Fibroblast of skin of back (primary cell): ENCODE measurements at regions not wholly inside any gene's neighbourhood (a gene's known extent, or its start where the extent isn't known, plus 50 kb on each side); places are given as distances from the start of the nearest gene placed in this dataset.

Experiments
- DNase-seq: peaks from one replicate; pipeline ENCODE4 v3.0.0-alpha.2; 2013

DNA sequence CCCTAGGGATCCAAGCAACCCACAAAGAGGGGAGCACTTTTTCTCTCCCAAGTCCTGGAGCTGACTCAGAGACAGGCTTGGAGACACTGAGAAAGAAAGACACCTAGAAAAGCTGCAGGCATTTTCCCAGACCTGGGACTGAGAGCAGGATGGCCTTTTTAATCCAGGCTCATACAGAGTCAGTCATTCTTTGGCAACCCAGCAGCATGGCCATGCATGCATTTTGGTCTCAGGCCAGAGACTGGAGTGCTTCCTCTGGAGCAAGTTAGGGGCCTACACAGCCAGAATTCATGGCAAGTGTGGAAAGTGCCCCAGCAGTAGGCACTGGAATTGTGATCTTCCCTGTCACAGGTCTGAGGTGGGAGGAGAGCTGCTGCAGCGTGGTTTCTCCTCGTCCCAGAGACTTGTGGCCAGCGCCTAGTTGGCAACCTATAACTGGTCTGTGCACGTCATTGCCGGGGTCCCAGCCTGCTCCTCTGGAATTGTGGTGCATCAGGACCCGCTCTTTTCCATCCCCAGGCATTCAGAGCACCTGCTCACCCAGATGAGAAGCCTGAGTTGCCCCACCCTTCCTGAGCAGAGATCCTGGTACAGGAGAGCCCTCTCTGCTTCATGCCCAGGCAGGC, 231.9 kb upstream of the RAB6C start:
- DNase-seq, result no peak

DNA sequence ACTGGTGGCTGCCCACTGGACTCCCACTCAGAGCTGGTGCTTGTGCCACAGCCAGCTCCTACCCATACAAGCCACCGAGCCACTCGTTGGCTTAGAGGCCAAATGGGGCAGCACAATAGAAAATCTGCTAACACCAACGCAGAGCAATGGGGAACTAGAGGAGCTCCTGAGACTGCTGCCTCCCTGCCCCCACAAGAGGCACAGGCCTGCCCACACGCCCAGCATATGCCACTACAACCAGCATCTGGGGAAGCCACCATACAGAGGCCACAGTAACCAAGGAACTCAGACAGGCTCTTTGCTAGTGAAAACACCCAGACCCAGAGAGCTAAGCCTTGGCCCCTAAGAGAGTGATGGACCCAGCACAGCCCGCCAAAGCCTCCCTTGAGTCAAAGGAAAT, 231.2 kb upstream of the RAB6C start:
- no peak for DNase-seq

DNA sequence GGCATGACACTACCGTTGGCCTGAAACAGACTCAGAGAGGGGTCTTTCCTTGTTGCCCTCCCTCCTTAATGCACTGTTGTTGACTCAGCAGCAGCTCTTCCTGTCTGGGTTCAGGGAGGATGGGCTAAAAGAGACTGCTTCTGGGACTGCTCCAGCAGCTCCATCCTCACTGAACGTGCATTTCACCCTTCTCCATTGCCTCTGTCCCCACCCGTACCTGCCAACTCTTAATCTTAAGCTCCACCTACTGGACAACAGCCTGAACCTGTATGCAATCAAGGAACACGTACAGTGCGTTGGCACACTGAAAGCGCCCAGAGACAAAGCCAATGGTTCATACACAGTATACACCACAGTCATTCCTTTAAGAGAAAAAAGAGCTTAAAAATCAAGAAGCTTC, 230.8 kb upstream of the RAB6C start:
- no peak for DNase-seq

DNA sequence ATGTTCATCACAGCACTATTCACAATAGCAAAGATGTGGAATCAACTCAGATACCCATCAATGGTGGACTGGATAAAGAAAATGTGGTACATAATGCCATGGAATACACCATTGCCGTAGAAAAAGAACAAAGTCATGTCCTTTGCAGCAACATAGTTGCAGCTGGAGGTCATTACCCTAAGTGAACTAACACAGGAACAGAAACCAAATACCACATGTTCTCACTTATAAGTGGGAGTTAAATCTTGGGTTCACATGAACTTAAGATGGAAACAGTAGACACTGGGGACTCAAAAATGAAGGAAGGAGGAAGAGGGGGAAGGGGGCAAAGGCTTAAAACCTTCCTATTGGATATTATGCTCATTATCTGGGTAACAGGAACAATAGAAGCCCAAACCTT, 228.1 kb upstream of the RAB6C start:
- DNase-seq, result no peak

DNA sequence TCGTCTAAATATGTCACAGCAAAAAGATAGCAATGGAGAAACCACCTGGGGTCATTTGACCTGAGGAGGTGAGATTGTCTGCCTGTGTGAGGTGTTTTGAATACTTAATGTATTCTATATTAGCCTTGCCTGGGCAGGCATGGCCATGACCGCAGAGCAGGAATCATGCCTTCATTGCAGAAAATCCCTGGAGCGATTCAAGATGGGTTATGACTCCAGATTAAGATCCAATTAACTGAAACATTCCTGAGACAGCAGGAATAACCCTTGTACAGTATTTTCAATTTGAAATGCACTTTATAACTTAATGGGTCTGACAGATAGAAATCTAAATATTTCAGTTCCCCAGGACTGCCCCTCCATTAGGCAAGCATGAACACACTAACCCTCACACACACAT, 227.3 kb upstream of the RAB6C start:
- DNase-seq, result no peak

DNA sequence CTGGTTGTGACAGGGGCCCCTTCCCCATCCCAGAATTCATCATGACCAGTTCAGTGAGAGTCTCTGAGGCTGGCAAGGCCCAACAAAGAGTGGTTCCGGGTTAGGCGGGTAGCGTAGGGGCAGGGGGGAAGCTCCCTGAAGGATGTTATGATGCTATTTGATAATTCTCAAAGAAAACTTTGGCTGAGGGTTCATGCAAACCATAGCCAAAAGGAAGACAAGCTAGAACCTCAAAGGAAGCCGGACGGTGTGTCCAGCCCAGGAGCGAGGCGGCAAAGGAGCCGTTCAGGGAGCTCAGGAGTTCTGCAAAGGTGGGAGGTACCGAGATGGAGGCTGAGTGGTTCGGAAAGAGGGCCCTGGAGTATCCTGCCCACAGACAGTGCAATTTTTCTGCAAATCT, 226.8 kb upstream of the RAB6C start:
- no peak for DNase-seq

DNA sequence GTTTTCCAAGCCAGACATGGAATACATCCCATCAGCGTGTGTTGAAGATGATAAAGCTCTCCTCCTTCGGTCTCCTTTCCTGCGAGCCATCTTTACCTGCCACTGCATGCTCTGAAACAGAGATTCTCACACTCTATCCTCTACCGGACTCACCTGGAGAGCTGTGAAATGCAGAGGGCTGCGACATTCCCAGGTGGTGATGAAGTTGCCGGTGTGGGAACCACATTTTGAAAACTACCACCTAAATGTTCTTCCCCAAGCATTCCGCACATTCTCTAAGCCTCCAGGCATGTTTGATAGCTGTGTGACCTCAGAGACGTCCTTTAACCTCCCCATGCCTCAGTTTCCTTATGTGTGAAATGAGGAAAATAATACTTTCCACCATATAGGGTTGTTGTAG, 226.2 kb upstream of the RAB6C start:
- DNase-seq, result no peak

DNA sequence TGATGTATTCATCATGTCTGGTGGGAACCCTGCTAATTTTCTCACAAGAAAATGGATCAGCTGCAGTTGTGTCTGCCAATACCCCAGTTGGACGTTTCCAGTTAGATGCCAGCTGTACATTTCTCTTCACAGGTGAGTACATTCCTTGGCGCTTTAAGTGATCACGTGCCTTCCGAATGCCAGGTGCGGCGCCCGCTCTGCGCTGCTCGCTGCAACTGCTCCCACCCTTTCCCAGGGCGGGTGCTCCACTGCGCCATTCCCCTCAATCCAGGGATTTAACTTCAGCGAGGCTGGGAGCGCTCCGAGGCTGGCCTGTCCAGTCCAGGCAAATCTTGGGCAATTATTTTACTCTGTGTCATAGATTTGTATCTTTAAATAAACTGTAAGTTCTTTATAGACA, 225.0 kb upstream of the RAB6C start:
- DNase-seq, result no peak

DNA sequence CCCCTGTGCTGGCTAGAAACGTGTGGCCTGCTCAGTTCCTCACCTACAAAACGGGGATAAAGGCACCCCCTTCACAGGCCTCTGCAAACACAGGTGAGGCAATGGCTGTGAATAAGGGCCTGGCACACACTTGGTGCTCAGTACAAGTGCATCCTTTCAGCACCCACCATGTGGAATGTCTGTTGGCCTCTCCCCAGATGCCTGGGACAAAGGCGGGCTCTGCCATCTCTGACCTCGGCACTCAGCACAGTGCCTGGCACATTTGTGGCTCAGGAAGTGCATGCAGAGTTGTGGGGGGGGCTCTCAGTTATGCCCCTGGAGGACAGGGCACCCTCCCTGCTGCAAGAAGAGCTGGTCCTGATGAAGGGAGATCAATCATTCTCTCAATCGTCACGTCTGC, 224.6 kb upstream of the RAB6C start:
- DNase-seq, result no peak

DNA sequence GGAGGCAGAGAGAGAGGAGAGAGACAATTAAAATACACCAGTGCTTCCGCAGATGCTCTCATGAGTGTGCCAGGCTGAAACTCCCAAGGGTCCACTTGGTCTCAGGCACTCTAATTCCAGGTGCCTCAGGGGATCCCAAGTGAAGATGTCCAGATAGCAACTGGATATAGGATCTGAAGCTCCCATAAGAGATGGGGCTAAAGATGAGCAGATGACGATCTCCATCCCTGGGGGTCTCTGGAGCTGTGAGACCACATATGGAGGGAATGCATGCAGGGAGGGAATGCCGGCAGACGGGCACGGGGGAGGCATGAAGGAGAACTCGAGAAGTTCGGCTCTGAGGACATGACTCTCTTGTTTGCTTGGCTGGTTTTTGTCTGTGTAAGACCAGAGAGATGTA, 223.7 kb upstream of the RAB6C start:
- DNase-seq, result no peak

DNA sequence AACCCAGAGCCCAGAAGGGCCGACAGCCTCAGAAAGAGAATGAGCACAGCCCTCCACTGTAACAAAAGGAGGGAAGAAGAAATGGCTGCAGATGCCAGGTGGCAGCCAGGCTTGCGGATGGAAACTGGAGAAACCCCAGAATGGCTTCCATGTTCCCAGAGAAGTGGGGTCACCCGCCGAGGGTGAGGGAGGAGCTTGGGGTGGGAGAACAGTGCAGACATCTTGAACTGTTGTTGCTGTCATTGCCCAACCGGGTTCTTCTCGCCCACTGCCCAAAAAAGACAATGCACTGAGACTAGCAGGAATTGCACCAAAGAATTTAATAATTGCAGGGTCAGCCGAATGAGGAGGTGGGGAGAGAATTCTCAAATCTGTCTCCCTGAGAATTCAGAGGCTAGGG, 223.2 kb upstream of the RAB6C start:
- DNase-seq, result no peak

DNA sequence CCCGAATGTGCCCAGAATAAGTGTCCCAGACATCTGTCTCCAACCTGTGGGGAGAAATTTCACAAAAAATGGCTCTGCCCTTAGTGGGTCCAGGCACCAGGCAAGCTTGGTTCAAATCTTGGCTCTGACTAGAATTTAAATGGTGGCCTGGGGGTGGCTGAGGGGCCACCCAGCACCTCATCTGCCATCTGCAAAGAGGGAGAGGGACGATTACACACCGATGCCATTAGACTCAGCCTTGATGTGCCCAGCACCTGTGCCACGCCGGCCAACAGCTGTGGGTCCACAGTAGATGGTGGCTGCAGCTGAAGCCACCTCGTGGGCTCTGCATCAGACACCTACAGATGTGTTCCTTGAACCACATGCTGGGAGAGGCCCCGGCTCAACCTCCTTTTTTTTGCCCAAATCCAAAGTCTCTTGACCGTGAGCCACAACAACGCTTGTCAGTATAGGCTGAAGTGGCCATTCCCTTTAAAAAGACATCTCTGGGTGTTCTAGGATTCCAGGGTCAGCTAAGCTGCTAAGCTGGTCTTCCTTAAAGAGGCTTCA, 222.0 kb upstream of the RAB6C start:
- no peak for DNase-seq

DNA sequence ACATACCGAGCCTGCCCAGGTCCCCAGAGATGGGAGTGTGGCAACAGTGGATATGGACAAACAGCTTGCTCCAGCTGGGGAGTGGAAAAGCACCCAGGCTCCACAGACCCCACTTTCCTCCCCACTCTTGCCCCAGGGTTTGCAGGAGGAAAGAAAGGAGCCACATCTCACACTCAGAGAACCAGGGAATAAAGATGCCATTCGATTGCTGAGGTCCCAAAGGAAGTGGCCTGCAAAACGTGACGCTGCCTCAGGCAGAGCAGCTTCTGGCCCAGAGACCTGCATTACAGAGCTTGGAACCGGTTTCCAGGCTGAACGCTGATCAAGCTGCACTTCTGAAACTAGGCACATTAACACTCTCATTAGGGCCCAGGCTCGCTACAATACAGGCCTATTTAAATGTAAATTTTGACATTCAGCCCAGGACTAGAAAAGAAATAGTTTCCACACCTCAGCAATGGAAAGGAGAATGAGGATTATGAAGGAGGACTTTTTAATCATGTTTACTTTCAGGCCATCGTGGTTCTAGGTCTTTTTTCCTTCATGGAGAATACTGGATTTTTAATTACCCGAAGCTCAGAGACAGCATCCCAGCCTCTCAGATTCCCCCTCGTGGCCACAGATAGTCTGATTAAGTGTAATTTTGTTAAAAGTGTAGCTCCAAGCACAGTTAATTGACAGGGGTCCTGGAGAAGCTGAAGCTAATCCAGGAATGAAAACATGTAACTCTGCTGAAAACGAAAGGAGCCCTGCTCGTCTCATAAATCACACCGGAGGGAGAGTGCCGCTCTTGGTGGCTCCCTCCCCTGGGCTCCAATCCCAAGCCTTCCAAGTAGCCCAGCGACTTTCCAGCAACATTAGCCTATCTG, 221.3 kb upstream of the RAB6C start:
- DNase-seq, result no peak

DNA sequence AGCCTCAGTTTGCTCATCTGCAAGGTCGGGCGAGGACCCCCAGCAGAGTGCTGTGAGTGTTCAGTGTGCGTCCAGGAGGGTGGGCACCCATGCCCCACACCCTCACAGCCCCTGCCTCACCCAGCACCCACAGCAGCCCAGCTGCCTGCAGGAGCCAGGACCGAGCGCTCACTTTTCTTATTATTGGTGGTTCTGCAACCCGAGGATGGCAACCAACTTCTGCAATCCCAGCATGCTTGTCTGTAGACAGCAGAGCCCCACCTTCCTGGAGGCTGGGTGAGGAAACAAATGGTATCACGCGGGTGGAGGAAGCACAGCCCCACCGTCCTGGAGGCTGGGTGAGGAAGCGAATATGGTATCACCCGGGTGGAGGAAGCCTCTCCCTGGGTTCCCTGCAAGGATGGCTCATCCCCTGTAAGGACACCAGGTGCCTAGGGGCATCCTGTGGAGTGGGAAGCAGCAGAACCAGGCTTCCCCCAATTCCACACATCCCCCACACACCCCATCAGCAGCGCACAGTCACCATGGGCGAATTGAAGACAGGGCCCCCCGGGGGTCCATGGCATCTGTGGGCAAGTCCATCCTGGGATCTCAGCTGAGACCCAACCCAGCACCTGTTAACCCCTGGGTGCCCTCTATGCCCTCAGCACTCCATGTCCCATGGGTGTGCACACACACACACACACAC, 220.5 kb upstream of the RAB6C start:
- no peak for DNase-seq

DNA sequence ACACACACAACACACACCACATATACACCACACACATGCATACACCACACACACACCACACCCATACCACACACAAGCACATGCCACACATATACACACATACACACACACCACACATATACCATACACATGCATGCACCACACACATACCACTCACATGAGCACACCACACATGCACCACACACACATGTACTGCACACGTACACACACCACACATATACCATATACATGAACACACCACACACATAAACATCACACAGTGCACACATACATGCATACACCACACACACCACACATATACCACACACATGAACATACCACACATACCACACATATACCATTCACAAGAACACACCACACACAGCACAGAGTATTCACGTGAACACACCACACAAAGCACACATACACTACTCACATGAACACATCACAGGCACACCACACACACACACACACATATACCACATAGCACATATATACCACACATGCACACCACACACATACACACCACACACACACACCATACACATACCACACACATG, 219.9 kb upstream of the RAB6C start:
- DNase-seq, result no peak

DNA sequence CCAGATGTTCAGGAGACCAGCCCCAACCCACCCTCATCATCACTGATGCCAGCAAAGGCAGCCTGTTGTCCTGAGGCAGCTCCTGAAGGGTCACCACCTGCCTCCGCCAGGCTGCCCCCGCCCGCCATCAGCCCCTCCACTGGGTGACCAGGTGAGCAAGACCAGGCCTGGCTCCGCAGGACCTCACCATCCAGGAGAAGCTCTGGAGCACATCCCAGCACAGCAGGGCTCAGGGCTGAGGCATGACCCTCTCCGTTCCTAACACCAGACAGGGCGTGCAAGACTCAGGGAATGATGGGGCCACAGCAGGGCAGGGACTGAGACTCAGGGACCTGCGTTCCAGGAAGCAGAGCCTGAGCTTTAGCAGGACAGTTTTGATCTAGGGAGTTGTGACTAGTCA, 218.8 kb upstream of the RAB6C start:
- no peak for DNase-seq

DNA sequence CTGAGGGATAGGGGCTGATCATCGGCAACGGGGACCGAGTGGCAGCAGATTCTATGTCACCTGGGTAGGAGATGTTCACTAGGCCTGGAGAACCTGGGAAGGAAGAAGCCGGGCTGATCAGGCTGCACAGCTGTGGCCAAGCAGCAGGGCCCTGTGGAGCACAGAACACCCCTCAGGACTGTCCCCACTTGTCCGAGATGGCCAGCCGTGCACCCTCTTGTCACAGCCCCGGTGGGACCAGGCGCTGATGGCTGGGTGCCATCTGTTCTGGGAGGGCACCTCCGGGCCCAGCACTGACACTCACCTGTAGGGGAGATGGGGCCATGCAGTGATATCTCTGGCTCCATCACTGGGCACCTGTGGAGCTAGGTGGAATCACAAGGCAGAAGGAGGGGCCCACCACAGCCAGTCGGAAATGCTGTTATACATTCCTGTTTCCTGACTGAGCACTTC, 217.9 kb upstream of the RAB6C start:
- no peak for DNase-seq

DNA sequence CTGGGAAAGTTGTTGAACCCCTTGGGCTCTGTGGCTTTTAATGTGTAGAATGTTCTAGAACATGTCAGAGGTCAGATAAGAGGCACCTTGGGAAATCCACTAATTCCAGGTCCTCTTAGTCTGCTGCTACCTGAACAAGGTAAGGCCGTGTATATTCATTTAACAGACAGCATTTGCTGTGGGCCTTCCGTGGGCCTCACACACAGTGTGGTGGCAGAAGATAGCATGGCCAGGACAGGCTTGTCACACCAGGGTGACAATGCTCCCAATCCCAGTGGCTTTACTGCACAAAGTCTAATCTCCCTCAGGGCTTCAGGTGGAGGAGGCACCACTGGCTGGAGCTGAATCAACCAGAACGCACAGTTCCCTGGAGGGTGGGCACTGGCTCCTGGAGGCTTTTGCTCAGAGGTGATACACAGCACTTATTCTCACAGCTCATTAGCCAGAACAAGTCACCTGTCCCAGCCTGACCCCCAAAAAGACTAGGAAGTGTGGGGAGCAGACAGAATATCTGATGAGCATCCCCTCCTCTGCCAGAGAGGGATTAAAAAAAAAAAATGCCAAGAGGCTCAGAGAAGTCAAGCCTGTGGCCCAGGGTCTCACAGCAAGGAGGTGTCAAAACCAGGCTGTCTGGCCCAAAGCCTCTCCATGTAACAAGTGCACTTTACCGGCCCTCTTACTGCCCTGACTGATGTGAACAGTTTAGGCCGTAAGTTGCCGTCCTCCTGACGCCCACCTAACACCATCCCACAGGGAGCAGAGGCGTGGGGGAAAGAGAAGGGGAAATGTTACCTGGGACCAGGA, 216.9 kb upstream of the RAB6C start:
- no peak for DNase-seq

DNA sequence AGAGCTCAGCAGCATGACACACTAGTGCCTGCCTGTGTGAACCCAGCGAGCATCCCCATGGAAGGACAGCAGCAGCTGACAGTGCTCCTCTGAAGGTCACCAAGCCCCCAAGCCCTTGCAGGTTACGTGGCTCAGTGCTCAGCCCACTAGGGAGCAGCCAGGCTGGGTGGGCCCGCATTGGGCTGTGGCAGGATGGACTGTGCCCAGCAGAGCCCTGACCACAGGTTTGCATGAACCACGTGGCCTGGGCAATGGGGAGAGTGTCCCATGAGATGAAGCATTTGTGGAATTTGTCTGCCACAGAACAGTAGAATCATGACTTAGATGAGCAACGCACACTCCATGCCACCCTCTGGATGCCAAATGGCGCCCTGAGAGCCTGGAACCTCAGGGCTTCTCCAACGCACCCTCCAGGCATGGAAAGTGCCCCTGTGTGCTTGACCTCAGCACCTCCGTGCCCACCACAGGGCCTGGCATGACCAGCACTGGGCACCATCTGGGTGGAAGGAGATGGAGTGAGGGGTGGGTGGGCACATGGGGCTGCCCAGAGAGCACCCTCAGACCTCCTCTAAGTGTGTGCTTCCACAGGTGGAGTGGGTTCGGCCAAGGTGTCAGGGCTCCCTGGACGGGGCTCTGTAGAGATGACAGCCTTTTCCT, 216.1 kb upstream of the RAB6C start:
- DNase-seq, result no peak

DNA sequence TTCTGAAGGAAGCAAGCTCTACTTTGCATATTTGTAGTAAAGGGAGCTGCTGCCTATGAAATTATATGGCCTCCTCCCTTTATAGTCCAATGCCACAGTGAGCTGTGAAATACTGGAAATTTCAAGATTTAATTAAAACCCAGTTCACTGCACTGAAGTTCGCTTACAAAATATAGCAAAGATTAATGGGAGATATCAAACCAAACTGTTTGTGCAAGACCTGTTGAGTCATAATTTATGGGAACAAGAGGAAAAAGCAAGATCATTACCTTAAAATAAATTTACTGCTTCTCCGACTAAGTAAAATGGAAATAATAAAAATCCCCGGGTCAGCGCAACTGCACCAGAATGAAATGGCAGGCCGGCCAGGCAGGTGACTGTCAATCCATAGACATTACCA, 215.5 kb upstream of the RAB6C start:
- no peak for DNase-seq

DNA sequence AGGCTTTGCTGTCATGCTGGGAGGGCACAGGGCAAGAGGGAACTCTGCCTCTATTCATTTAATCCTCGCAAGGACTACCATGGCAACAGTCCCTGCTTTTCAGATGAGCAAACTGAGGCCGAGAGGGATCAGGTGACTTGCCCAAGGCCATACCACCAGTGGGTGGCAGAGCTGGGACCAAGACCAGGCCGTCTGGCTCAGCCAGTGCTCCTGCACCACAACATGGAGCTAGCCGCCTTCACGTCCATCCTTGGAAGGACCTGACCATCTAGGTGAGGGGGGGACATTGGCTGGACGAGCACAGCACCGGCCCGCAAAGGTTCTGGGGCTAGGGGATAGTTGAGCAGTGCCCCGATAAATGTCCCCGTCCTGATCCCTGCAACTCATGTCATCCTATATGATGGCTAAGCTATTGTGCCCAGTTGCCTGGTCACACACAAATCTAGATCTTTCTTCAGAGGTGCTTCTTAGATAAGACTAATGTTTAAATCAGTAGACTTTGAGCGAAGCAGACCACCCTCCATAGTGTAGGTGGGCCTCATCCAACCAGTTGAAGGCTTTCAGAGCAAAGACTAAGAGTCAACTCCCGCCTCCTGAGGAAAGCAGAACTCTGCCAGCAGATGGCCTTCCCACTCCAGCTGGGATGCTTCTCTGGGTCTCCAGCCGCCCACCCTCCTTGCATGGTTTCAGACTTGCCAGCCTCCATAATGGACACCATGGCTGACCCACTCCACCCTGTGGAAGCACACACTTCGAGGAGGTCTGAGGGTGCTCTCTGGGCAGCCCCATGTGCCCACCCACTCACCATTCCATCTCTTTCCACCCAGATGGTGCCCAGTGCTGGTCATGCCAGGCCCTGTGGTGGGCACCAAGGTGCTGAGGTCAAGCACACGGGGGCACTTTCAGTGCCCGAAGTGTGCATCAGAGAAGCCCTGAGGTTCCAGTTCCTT, 214.8 kb upstream of the RAB6C start:
- no peak for DNase-seq
